A673 (cell line): ENCODE measurements at regions not wholly inside any gene's neighbourhood (a gene's known extent, or its start where the extent isn't known, plus 50 kb on each side); places are given as distances from the start of the nearest gene placed in this dataset.

Experiments
- CTCF ChIP-seq: fragments of 300-800, 200-600 bp; sonication (generic); conservative IDR thresholded peaks from 2 replicates; pipeline ENCODE4 v1.5.1; 2017; ENCODE audit warnings: low read depth, mild to moderate bottlenecking, antibody characterized with exemption, low read length, moderate library complexity, mixed read lengths
- EZH2 ChIP-seq: fragments of 200-600 bp; sonication (generic); IDR thresholded peaks from 2 replicates; pipeline ENCODE4 v1.6.1; 2017; ENCODE audit warnings: borderline replicate concordance, low read depth, mild to moderate bottlenecking, mixed read lengths, antibody characterized with exemption, low read length; ENCODE audit not compliant: poor library complexity, severe bottlenecking

- TF ChIP-seq CTCF, result no peak
- no peak for TF ChIP-seq EZH2
These were observed 238.4 kb upstream of the CTSO start for GRCh38 chr4:156192033-156192432.
